Activated naive CD8-positive, alpha-beta T cell treated with anti-CD3 and anti-CD28 coated beads, Interleukin-2, amount 10 ng/mL, durations not matched to agents 7 days and 5 days (primary cell): ENCODE measurements at regions not wholly inside any gene's neighbourhood (a gene's known extent, or its start where the extent isn't known, plus 50 kb on each side); places are given as distances from the start of the nearest gene placed in this dataset.
"Not testable (repeated sequence)": the region's sequence is repeated elsewhere in the genome, so short reads cannot be mapped to it uniquely, and the experiment has no call there.

Source experiments
- ATAC-seq: fragments of 150-1000 bp; cut with Tn5 transposase; one replicate; pipeline ENCODE4 v1.10.0; 2021; ENCODE audit warnings: low read depth, moderate library complexity
- POLR2A ChIA-PET: fragments of 350-600 bp; sonication (Branson Sonifier 250); formaldehyde crosslinking; loops from one replicate; lab custom pipeline; 2021; ENCODE audit warnings: antibody characterized with exemption; lab: Charles Lee
- DNase-seq: peaks from one replicate; pipeline ENCODE4 v3.0.0; 2021
- H3K27ac Mint-ChIP-seq: one replicate; pipeline ENCODE4 v1.8.0; 2022; ENCODE audit warnings: mild to moderate bottlenecking, mixed read lengths
- H3K27me3 Mint-ChIP-seq: one replicate; pipeline ENCODE4 v1.8.0; 2022; ENCODE audit warnings: mild to moderate bottlenecking, moderate library complexity, mixed read lengths
- H3K36me3 Mint-ChIP-seq: one replicate; pipeline ENCODE4 v1.8.0; 2021; ENCODE audit warnings: mild to moderate bottlenecking, mixed read lengths
- H3K4me1 Mint-ChIP-seq: one replicate; pipeline ENCODE4 v1.8.0; 2021; ENCODE audit warnings: mixed read lengths
- H3K4me3 Mint-ChIP-seq: one replicate; pipeline ENCODE4 v1.8.0; 2022; ENCODE audit warnings: mild to moderate bottlenecking, moderate library complexity, mixed read lengths
- H3K9me3 Mint-ChIP-seq: one replicate; pipeline ENCODE4 v1.8.0; 2021; ENCODE audit warnings: mixed read lengths

DNA sequence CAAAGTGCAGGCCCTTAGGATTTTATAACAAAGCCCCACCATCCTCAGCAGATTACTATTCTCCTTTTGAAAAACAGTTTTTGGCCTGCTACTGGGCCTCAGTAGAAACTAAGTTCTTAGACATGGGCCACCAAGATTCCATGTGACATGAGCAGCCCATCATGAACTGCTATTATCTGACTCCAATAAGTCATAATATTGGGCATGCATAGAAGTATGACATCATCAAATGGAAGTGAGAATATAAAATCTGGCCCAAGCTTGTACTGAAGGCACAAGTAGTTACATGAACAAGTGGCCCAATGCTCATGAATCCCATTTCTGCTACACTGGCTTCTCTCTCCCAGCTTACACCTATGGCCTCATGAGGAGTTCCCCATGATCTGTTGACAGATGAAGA lies 404.8 kb downstream of the EPHA5 start:
- POLR2A ChIA-PET: no interaction called here
- Mint-ChIP-seq H3K27ac (no peak overlapping the region), H3K27me3 (no peaks in the 10 kb centered on the region), H3K4me3 (no peak overlapping the region), H3K36me3 (no peaks in the 10 kb centered on the region), H3K9me3 (peaks cover 2% of the 10 kb centered on the region), H3K4me1 (no peaks in the 10 kb centered on the region)
- no peak for ATAC-seq
- no peak for DNase-seq

DNA sequence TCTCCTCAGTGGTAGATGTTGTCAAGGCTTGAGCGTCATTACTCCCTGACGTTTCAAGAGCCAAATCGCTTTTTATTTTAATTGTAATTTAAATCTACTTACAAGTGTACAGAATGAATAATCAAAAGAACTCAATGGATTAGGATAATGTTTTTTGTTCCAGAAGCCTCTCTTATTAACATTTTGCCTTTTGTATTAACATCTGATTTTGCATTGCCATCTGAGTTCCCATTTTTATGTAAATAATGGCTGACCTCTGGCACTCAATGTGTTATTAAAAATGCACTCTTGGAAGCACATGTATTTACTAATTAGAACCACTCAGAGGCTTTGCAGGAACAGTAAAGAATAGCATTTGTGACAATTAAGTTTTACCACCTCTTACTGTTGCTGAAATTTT lies 411.0 kb downstream of the EPHA5 start:
- H3K27me3 Mint-ChIP-seq: no peaks in the 10 kb centered on the region
- ATAC-seq (no peak), DNase-seq (no peak)
- no peaks in the 10 kb centered on the region for H3K4me1 Mint-ChIP-seq
- H3K27ac Mint-ChIP-seq: no peak overlapping the region
- no peak overlapping the region for H3K4me3 Mint-ChIP-seq
- no peaks in the 10 kb centered on the region for H3K36me3 Mint-ChIP-seq
- POLR2A ChIA-PET: no interaction called here
- no peaks in the 10 kb centered on the region for H3K9me3 Mint-ChIP-seq

- POLR2A ChIA-PET: no interaction called here
- no peaks in the 10 kb centered on the region for H3K9me3 Mint-ChIP-seq
Observed at GRCh38 chr4:65250916-65251315, 419.4 kb downstream of the EPHA5 start.

GRCh38 chr4:65249111-65249510 lies 421.2 kb downstream of the EPHA5 start:
- H3K4me3 Mint-ChIP-seq: no peak overlapping the region
- ATAC-seq: no peak
- H3K9me3 Mint-ChIP-seq: peaks cover 2% of the 10 kb centered on the region
- H3K4me1 Mint-ChIP-seq: no peaks in the 10 kb centered on the region
- no peaks in the 10 kb centered on the region for H3K27me3 Mint-ChIP-seq
- POLR2A ChIA-PET: no interaction called here
- no peak for DNase-seq
- H3K36me3 Mint-ChIP-seq: no peaks in the 10 kb centered on the region
- no peak overlapping the region for H3K27ac Mint-ChIP-seq

More at GRCh38 chr4:65250916-65251315, 419.4 kb downstream of the EPHA5 start:
- H3K4me1 Mint-ChIP-seq: no peaks in the 10 kb centered on the region
- H3K4me3 Mint-ChIP-seq: no peak overlapping the region
- H3K36me3 Mint-ChIP-seq: no peaks in the 10 kb centered on the region
- no peaks in the 10 kb centered on the region for H3K27me3 Mint-ChIP-seq
- DNase-seq (no peak), ATAC-seq (no peak)
- no peak overlapping the region for H3K27ac Mint-ChIP-seq

DNA sequence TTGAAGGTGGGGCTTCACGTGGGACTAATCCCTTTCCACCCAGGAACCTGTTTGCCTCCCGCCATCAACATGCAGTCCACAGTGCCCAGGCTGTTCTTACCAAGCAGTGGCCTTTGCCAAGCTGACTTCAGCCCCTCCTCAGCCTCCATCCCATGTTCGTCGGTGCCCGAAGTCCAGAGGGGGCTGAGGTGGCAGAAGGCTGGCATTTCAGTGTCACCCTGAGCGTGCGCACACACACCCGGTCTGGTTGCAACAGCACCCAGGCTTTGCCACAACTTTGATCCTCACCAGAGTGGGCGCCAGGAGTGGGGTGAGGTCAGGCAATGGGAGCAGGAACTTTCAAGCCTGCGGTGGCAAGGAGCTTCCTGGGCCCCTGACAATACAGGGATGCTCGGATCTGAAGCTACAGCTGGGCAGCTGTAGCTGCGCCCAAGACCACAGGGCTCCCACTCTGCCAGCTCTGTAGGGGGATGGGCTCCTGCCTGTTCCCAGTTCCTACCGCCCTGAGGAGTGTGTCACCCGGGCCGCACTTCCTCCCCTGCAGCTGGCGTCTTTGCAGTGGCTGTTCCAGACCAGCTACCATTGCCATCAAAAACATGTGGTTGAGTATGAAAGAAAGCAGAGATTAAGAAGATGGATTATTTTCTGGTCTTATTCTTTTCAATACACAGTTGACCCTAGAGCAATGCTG lies 428.0 kb downstream of the EPHA5 start:
- H3K4me1 Mint-ChIP-seq: no peaks in the 10 kb centered on the region

GRCh38 chr4:65241257-65241997 lies 428.9 kb downstream of the EPHA5 start:
- H3K36me3 Mint-ChIP-seq: no peaks in the 10 kb centered on the region
- no peaks in the 10 kb centered on the region for H3K27me3 Mint-ChIP-seq
- no peak overlapping the region for H3K27ac Mint-ChIP-seq
- no peak for ATAC-seq
- POLR2A ChIA-PET: no interaction called here
- no peak overlapping the region for H3K4me3 Mint-ChIP-seq
- DNase-seq: no peak
- H3K9me3 Mint-ChIP-seq: peaks cover 5% of the 10 kb centered on the region
- H3K4me1 Mint-ChIP-seq: no peaks in the 10 kb centered on the region

More for the DNA sequence above, 428.0 kb downstream of the EPHA5 start:
- DNase-seq: no peak
- Mint-ChIP-seq H3K4me3 (no peak overlapping the region), H3K36me3 (no peaks in the 10 kb centered on the region), H3K27ac (no peak overlapping the region), H3K27me3 (no peaks in the 10 kb centered on the region), H3K9me3 (peaks cover 3% of the 10 kb centered on the region)
- no peak for ATAC-seq
- POLR2A ChIA-PET: no interaction called here

DNA sequence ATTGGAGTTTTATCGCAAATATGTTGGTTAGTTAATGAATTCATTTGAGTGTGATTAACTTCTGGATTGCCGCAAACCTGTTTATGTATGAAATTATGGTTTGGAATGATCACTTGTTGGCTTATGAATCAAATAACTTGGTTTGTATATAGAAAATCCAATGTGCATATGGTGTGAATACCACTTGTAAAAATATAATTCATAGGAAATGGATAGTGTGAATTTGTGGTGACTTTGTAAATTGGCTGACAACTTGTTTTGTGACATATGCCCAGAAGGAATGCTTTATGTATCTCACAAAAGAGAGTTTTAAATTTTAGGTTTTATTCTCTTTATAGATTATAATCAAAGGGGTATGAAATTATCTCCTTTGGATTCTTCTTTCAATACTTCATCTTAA lies 436.2 kb downstream of the EPHA5 start:
- no peak for ATAC-seq
- Mint-ChIP-seq H3K4me1 (no peaks in the 10 kb centered on the region), H3K36me3 (no peaks in the 10 kb centered on the region), H3K27ac (no peak overlapping the region), H3K4me3 (no peak overlapping the region), H3K27me3 (no peaks in the 10 kb centered on the region), H3K9me3 (peaks cover 4% of the 10 kb centered on the region)
- no peak for DNase-seq
- POLR2A ChIA-PET: no interaction called here

DNA sequence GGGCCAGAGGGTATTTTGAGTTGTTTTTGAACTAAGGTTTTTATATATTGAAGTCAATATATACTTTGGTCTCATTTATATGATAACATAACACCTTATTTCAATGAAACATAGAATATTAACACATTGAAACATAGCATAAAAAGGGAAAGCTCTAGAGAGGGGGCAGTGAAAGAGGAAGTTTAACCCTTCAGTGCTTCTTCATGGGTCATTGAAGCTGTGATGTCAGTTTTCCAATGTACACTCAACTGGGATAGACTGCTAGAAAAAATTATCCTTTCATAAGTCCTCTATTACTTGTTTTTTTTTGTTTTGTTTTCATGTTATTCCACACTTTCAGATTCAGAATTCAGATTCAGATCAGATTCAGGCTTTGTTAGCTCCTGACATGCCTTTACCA lies 442.7 kb downstream of the EPHA5 start:
- no peak for ATAC-seq
- Mint-ChIP-seq H3K4me1 (no peaks in the 10 kb centered on the region), H3K27ac (no peak overlapping the region), H3K36me3 (no peaks in the 10 kb centered on the region), H3K9me3 (peaks cover under 1% of the 10 kb centered on the region), H3K27me3 (no peaks in the 10 kb centered on the region), H3K4me3 (no peak overlapping the region)
- no peak for DNase-seq
- POLR2A ChIA-PET: no interaction called here

DNA sequence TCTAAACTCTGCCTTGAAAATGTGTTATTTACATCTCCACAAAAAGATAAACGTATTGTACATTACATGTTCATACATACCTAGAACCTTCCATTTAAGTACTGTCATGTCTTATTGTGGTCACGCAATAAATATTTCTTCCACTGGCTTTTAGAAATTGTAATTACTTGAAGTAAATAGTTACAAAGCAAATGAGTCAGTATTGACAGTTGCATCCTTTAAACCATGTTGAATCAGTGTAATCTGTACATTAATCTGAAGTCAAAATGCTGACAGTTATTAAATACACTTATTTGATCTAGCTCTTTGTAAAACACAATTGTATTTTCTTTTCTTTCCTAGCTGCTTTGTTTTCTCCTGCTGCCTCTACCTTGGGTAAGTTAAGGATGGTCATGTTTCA lies 446.7 kb downstream of the EPHA5 start:
- Mint-ChIP-seq H3K9me3 (peaks cover 2% of the 10 kb centered on the region), H3K27ac (no peak overlapping the region), H3K36me3 (no peaks in the 10 kb centered on the region), H3K4me3 (no peak overlapping the region), H3K4me1 (no peaks in the 10 kb centered on the region), H3K27me3 (no peaks in the 10 kb centered on the region)
- POLR2A ChIA-PET: no interaction called here
- no peak for DNase-seq
- ATAC-seq: no peak

GRCh38 chr4:65223074-65223473 lies 447.2 kb downstream of the EPHA5 start:
- ATAC-seq, H3K27ac Mint-ChIP-seq, POLR2A ChIA-PET: not testable (repeated sequence)

DNA sequence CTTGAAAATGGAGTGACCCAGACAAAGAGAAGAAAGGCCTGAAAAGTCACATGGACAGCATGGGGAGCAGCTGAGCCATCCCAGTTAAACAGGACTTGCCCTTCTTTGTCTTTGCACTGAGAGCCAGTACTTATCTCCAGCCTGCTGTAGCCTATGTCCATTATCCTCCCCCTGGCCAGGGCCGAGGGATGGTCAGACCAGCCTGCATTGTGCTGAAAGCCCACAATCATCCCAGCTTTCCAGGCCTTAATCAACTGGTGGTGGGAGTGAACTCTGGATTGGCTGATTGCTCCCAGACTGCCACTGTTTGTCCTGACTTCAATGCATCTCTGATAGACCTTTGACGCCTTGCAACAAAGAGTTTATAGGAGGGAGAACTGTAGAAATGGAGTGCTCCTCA lies 453.1 kb downstream of the EPHA5 start:
- Mint-ChIP-seq H3K27ac (no peak overlapping the region), H3K4me3 (no peak overlapping the region), H3K4me1 (no peaks in the 10 kb centered on the region), H3K27me3 (no peaks in the 10 kb centered on the region), H3K36me3 (no peaks in the 10 kb centered on the region), H3K9me3 (no peaks in the 10 kb centered on the region)
- POLR2A ChIA-PET: no interaction called here
- ATAC-seq (no peak), DNase-seq (no peak)

More at GRCh38 chr4:65223074-65223473, 447.2 kb downstream of the EPHA5 start:
- not testable (repeated sequence) for H3K4me1 Mint-ChIP-seq, H3K36me3 Mint-ChIP-seq, DNase-seq, H3K9me3 Mint-ChIP-seq, H3K27me3 Mint-ChIP-seq, H3K4me3 Mint-ChIP-seq

DNA sequence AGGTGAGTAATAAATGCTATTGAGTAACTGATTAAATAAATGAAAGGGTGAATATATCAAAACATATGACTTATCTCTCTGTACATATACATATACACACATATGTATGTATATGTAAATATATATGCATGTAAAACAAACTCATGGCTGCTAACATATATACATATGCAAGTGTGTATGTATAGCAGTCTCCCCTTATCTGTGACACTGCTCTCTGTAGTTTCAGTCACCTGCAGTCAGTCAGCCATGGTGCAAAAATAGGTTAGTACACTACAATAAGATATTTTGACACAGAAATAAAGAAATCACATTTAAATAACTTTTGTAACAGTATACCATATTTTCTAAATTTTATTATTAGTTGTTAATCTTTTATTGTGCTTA lies 467.4 kb downstream of the EPHA5 start:
- Mint-ChIP-seq H3K4me1 (no peaks in the 10 kb centered on the region), H3K9me3 (peaks cover 2% of the 10 kb centered on the region), H3K4me3 (no peak overlapping the region), H3K27ac (no peak overlapping the region), H3K27me3 (no peaks in the 10 kb centered on the region), H3K36me3 (no peaks in the 10 kb centered on the region)
- POLR2A ChIA-PET: no interaction called here
- ATAC-seq (no peak), DNase-seq (no peak)

DNA sequence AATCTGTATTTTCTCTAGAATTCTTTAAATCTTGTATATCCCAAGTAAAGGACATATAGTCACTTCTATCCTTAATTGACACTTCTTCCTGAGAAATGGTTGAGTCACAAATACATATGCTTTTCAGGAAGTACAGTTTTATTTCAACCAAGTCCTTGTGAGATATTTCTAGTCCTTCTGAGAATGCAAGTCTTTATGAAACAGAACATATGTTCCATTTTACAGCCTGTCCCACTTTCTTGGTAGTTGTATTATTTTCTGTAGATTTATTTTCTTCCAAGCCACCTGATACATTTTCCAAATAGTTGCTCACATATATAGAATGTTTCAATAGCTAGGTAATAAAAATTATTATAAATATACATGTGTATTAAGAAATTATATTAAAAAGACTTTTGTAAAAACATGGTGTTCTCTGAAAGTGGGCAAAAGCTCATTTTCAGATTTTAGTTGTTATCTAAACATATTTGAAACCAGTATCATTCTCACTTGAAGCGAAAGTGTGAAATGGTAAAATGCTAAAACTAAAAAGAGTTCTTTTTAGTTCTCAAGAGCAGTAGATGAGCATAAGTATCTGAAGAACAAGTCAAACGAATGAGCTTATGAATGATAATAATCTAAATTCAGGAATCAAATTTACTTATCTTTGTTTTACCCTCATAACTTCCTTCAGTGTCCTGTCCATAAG lies 468.0 kb downstream of the EPHA5 start:
- Mint-ChIP-seq H3K4me3 (no peak overlapping the region), H3K9me3 (peaks cover 2% of the 10 kb centered on the region), H3K27me3 (no peaks in the 10 kb centered on the region), H3K36me3 (no peaks in the 10 kb centered on the region), H3K4me1 (no peaks in the 10 kb centered on the region), H3K27ac (no peak overlapping the region)
- DNase-seq (no peak), ATAC-seq (no peak)
- POLR2A ChIA-PET: no interaction called here

GRCh38 chr4:65195666-65196065 lies 474.6 kb downstream of the EPHA5 start:
- H3K9me3 Mint-ChIP-seq: no peaks in the 10 kb centered on the region

More at GRCh38 chr4:65195666-65196065, 474.6 kb downstream of the EPHA5 start:
- ATAC-seq: no peak
- DNase-seq: no peak
- Mint-ChIP-seq H3K4me3 (no peak overlapping the region), H3K36me3 (no peaks in the 10 kb centered on the region), H3K4me1 (no peaks in the 10 kb centered on the region), H3K27me3 (no peaks in the 10 kb centered on the region), H3K27ac (no peak overlapping the region)
- POLR2A ChIA-PET: no interaction called here
